Tongue (tissue), 1 donor: ENCODE measurements at regions not wholly inside any gene's neighbourhood (a gene's known extent, or its start where the extent isn't known, plus 50 kb on each side); places are given as distances from the start of the nearest gene placed in this dataset.

Experiments
- DNase-seq: peaks from one replicate; pipeline ENCODE4 v3.0.0-alpha.2; 2015

DNA sequence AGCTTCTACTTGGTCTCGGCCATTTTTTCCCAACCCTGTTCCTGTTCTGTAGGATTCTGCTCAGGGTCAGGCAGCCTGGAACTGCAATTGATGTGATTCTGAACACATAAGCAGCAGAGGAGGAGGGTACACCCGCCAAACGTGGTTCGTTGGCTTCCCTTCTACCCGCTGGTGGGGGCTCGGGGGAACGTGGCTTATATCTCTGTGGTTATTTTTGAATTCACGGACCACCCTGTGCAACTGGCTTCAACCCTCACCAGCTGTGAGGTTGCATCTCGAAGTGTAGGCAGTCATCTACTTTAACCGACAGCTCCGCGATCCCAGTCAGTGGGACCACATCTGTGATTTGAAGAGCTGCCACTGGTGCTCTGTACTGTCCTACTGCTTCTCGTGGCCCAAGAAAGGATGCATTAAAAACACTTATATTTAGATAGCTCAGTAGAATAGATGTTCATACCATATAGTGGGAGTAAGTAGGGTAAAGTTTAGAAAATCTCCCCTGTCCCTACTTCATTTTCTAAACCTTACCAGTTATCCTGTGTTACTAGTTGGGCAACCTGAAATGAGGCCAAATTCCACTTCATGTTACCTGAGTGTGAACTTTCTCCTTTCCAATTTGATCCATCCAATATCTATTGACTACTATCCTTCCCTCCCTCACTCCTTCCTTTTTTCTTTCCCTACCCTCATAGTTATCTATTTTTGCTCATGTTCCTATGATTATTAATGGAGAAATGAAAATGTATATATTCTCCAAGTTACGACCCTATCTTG lies 80.4 kb upstream of the BCOR start:
- peak; percentile 23 for DNase-seq

DNA sequence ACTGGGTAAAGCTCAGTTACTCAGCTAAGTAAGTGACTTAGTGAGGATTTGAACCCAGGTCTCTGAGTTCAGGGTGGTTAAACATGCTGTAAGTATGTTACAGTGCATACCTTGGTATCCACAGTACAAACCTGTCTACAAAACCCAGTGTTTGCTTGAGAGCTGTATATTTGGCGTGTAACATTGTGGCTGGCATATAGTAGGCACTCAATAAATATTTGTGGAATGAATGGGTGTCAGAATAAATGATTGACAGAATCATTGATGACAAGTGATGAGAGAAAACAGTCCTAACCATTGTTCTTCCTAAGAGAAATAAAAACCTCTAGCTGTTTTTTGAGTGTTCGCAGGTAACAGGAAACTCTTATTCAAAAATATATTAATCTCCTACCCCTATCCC lies 79.7 kb upstream of the BCOR start:
- DNase-seq = no peak

DNA sequence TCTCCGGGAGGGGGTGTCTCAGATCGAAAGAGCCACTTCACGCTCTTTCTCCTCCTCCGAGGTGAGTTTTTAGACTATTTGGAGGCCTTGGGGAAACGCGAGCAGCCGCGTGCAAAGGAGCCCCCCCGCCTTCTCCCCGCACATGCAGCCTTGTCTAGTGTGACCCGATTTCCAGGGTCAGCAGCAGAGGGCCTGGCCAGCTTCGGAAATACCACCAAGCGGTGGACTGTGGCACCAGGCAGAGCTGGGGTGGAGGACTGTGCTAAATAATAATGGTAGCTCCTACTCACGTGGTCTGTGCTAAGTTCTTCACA lies 79.3 kb upstream of the BCOR start:
- no peak for DNase-seq

DNA sequence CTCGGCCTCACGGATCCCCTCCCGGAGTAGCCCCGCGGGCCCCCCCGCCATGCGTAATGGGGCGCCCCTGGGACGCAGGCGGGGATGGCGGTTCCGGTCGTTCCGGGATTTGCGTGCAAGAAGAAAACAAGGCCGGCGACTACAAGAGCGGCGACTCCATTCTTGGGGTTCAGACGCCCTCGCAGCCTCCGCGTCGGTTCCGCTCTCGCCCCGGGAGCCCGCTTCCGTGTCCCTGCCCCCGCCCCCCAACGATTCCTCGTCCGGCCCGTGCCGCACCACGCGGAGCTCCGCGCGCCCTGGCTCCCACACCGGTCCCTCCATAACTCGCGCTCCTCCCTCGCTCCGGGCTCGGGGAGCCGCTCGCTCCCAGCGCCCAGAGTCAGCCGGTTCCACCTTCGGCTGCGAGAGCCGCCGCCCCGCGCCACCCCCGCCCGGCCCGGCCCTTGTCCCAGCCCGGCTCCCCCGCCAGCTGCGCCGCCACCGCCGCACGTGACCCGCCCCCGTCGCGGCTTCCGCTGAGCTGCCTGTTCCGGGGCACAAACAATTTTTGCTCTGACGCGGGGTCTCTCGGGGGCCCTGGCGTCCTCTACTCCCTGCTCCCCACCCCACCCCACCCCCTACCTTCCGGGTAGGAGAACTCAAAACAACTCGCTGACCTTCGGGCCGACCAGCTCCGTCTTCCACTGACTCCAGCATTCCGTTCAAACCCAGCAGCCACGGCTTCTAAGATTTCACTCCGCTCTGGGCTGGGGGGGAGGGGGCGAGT lies 78.8 kb upstream of the BCOR start:
- DNase-seq = peak; percentile 78

DNA sequence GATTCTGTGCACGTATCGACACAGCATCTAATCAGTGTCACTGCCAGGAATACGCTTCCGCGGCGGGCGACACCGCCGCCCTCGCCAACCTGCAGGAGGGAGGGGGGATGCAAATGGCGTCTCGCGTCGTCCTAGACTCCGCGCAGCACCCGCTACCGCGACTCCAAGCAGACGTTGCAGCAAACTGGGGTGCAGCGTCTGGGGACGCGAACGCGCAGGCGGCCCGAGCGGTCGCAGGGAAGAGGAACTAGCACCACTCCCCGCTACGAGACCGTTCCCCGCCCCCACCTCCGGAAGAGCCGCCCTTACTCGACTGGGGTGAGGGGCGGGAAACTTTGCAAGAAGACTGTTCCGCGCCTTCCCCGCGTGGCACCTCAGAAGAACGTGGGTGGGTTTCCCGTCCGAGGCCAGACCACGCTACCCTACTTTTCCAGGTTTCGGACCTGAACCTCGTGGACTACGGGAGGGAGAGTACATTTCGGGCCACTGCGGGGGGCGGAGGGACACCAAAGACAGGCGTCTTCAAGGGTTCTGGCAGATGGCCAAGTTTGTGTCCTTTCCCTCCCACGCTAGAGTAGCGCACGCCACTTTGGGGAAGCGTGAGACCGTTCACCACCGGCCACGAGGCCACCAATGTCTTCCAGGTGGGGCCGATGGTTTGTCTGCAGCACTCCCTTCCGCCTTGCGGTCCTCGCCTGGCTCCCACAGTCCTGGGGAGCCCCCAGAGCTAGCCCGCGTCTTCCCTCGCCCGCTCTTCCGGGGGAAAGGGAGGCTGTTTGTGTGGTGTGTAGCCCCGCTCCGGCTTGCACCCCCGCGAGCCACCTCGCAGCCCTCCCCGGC lies 78.0 kb upstream of the BCOR start:
- DNase-seq = peak; percentile 88

DNA sequence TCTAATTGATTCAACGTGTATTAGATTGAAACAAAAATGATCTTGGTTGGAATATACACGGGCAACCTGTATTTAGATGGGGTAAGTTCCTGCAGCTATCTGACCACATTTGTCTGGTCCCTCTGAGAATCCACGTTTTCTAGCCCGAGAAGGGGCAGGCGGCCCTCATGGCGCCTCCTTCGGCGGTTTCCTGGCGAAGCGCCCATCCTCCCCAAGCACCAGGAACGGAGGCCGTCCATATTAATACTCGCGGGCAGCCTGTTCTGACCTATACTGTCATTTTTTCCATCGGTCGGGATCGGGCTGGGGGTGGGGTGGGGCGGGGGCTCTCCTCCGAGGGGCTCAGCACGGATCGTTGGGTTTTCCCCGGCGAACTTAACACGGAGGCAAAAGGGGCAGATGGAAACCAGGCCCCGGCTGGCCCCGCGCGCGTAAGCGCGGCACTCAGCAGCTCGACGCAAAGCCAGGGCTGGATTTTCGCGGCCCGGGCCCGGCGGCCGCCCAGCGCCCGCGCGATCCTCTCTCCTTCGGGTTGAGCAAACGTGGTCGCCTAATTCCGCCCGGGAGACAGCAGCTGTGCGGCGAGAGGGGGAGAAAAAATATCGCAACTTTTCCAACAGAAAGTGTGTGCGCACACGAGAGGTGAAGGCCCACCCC lies 77.2 kb upstream of the BCOR start:
- peak; percentile 78 for DNase-seq

DNA sequence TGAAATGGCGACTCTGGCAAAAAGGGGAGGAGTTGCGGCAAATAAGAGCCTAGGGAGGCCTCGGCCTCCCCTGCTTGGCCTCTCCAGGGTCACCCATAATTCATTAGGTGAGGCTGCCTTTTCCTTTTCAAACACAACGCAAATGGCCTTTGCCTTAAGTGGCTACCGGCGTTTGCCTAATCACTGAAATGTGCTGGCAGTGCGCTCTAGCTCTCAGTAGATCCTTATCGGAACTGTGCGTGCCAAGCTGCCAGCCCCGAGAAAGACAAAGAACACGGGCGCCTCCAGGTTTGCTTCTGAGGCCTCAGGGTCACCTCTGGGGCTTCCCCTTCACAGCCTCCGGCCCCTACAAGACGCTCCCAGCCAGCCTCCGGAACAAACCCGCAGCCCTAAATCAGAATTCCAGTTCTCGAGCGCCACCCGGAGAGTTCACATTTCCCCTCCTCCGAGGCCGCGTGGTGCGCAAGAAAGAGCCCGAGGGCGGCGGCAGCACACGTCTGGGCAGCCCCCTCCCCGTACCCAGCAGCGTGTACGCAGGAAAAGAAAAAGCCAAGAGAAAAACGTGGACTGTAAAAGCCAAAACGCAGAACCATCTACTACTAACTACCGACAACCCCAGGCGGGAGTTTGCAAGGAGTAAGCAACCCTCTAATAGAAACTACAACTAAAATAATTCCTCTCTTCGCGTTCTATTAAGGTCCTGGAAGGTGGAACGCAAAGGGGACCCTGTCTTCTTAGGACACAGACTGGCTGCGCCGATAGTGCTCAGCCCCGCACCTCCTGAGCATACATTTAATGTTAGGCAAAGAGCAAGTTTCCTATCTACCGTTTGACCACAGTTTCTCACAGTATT lies 76.5 kb upstream of the BCOR start:
- peak; percentile 71 for DNase-seq

DNA sequence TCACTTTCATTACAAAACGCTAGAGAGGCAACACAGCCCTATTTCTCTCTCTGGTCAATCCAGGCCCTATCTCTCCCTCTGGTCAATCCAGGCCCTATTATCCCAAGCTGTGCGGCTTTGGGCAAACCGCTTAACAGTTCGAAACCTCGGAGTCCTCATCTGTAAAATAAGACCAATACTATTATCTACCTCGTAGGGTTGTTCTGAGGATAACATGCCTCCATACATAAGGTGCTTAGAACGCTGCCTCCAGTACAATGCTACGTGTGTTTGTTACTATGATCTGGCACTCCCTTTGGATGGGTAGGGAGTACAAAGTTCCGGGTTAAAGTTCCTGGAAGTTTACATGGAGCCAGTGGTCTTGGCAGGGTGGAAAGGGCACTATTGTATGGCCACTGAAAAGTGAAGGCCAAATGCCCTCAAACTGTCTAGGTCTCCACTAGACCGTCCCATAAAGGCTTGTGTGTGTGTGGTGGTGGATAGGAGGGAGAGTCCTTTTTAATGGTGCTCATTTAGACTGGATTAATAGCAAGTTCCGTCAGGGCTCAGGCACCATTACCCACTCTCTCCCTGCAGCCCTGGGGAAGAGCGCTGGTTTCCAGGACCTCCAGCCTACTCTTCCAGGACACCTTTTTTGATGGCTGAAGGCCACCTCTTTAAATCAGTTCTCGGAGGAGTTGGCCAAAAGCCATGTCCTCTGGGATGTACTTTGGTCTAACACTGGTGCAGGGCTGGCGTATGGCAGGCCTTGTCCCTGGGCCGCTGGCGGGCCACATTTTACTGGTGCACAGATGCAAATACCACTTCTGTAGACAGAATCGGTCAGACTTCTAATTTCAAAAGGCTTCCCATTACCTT lies 75.6 kb upstream of the BCOR start:
- no peak for DNase-seq

DNA sequence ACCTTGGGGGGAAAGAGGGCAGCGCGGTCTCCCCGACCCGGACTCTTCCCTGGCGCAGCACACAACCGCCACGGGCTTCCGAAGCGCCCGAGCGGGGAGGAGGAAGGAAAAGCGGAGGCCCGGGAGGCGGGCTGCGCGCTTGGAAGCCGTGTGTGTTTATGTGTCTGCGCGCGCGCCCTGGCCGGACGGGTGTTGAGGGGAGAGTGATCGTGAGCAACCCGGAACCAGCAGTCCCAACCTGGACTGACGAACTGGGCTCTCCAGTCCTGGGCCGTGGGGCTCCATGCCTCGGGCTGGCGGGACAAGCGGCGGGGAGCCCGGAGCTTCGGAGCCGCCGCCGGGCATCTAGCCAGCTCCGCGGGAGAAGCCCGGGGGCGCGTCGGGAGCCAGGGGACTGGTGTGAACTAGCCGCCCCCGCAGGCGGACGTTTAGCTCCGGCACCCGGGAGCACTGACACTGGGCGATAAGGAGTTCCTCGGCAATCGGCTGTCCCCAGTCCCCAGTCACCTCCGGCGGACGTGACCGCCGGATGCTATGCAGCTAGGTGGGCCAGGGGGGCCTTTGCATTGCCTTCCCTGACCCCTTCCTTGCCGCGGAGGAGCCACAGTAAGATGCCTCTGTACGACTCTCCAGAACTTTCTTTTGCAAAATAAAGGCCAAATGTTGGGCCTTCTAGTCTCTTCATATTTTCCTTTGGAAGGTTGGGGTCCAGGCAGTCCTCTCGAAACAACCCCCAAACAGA lies 74.8 kb upstream of the BCOR start:
- DNase-seq = peak; percentile 76

DNA sequence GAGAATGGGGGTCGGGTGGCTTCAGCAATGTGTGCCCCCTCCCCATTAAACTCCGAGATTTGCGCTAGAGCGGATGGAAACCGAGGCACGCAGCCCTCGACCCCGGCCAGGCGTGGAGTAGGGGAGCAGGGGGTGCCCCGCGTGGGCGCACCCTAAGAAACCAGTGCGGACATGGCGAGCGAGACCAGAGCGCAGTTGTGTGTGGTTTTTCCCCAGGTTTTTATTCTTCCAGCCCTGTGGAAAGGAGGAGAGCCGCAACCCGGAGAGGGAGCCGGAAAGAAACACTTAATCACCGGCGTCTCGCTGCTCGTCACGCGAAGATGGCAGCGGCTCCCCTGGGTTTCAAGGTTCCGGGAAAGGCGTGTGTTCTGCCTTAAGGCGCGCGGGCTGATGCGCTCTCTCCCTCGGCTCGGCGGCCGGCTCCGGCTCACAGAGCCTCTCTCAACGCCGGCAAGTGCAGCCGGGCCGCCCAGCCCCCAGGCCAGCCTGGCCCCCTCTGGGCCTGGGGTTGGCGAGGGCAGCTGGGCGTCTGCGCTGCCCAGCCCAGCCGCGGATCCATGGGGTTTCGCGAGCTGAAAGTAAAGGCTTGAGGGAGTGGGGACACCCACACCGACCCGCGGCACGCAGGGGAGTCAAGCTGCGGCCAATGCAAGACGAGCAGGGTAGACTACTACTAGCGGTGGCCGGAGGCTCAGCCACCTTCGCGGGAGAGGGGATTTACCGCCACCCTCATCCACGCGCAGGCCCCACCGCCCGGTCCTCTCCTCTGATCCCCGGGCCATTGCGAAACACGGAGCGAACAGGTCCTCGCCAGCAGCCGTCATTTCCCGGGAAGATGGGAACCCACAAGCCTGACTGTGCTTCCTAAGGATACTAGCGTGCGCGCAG lies 74.0 kb upstream of the BCOR start:
- DNase-seq = peak; percentile 45

DNA sequence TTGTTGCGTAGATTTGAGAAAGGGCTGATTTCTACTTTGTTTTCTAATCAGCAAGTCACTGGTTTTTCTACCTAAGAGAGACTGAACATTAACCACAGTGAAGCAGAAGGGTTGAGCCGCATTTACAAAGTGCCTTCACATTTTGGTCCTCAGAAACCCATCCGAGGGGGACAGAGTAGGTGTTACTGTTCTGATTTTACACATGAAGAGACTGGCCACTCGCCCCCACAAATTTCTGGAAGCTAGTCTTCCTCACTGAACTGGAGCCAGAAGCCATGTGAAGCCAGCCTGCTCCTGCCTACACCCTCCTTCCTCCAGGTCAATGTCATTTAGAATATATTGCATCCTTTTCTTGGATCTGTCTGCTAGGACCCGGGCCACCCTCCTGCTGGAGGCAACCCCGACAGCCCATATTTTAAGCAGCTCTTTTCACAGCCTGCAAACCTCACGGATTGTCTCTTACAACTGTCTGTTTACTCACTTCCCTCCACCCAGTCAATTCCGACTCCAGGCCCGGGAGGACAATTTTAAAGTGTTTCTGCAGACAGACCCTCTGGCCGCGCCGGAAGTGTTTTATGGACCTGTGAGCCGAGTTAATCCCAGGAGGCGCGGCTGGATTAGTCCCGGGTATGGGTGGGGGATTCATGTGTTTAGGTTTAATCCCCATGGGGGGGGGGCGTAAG lies 73.2 kb upstream of the BCOR start:
- peak; percentile 27 for DNase-seq

DNA sequence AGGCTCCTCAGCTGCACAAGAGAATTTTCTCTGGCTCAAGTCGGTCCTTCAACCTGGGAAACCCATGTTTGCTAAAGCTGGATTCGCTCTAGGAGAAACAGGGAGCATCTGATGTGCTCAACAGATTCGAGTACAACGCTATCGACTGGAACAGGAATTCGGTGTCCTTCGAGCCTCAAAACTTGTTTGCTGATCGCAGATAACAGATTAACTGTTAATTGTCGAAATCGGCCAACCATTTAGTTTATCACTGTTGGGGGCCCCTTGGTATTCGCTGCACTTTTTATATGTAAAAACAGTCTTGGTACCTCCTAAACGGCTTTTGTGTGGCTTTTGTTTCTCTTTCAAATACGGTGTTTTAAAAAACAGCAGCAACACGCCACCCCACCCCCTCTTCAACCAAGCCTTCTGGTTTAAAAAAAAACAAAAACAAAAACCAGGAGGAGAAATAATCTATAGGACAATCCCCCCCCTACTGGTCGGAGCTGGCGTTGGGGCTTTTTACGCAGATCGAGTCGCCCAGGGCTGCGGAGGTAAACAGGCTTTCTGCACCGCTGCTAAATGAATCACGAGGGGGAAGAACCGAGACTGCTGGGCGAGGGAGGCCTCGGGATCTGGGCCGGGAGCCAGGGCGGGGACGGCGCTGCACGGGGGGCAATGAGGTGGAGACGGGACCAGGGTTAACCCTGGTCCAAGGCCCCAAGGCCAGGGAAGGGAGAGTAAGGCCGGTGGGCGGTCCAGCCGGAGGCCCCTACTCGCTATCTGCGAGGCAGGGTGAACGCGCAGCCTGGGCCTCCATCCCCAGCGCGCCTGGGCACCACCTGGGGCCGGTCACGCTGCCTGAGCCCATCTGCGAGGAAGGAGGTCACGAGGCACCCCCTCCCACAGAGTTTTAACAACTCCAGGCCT lies 71.7 kb upstream of the BCOR start:
- DNase-seq = peak; percentile 82

DNA sequence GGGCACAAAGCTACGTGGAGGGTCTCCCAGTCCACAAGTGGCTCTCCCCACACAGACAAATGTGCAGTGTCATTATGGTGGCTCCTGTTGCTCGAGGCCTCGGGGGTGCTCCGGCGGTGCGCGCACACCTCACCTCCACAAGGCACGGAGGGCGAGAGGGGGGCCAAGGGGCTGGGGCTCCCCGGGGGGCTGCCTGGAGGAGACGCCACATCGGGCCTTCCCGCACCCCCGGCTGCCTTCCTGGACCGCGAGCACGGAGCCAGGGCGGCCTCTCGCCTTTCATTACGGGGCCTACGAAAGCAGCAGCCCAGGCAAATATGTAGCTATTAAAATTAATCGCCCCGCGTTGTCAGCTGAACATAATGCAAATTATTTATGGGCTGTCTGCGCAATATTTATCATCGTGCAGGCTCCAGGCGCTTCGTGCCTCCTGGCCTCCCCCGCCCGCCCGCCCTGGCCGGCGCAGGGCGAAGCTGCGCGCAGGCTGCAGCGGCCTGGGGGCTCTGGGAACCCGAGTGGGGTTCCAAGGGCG lies 70.8 kb upstream of the BCOR start:
- DNase-seq = no peak

DNA sequence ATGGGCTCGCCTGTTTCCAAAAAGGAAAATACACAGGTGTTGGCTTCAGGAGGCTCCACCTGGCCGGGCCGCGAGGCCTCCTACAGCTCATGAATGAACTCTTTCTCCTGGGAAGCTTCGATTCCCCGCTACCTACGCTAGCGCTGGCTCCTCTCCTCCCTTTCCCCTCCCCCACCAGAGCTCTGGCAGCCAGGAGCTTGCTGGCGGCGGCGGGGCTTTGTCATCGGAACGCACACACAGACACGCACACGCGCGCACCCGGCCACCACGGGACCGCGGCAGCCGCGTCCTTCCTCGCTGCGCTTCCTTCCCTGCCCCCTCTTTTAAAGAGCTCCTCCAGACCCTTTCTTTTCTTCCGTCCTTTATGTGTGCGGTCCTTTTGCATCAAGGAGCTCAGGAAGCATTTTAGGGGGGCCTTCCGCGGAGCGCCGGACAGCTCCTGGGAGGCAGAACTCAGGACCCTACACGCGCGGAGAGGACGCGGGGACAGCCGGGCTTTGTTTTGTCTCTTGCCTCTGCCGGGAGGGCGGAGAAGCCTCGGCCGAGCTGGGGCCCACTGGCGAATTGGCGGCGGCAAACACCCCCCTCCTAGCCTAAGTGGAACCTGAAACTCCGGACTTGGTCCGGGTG lies 70.2 kb upstream of the BCOR start:
- peak; percentile 66 for DNase-seq

DNA sequence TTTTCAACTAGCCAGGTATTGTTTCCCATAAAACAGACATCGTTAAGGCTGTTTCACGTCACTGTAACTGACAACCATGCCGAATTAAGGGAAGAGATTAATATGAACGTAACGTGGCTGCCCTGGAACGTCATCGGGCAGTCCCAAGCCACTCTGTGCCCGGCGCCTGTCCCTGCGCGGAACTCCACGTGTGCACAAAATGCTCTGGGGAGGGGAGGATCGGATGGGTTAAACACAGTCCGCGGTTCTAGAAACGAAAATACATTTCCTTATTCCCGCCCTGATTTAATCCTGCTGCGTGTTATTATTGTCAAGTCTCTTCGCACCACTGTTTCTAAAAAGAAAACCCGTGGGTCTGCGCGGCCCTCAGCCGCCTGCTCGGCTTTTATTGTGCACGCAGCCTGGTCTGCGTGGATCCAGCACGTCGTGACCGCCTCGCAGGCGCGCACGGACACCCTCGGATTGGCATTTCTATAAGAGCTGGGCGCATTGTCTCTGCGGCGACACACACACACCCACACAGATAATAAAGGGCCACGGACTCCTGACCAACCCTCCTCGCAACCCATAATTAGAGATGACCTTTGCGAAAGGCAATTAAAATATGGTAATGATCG lies 69.6 kb upstream of the BCOR start:
- peak; percentile 15 for DNase-seq

DNA sequence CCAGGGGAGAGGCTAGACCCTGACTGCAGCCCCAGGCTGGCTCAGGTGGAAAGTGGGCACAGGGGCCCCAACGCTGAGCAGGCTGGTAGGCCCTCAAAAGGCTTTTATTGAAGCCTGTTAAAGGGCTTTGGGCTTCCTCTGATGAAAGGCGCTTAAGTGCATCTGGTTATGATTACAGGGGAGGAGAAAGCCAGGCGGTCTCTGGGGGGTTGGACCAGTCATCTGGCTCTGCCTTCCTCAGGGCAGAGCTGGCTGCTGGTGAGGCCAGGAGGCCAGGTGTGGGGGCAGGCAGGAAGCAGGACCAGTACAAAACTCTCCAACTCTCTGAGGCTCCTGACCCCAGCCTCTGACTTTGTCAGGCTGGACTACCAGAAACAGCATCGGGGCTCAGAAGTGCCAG lies 68.8 kb upstream of the BCOR start:
- peak; percentile 35 for DNase-seq
